SK-N-SH treated with all-trans-retinoic acid at 6 μM for 48 hours (cell line): ENCODE measurements at regions not wholly inside any gene's neighbourhood (a gene's known extent, or its start where the extent isn't known, plus 50 kb on each side); places are given as distances from the start of the nearest gene placed in this dataset.

ENCODE experiments used
- ARNTL ChIP-seq: fragments of 450-650 bp; formaldehyde crosslinking; IDR thresholded peaks from 2 replicates; pipeline ENCODE4 v1.5.0; 2020; ENCODE audit warnings: low read depth, mild to moderate bottlenecking, moderate library complexity, borderline replicate concordance
- BACH2 ChIP-seq: fragments of 250-450 bp; sonication (Bioruptor Pico); IDR thresholded peaks from 2 replicates; pipeline ENCODE4 v1.9.0; 2021; ENCODE audit warnings: mild to moderate bottlenecking, borderline replicate concordance
- CREB5 ChIP-seq: fragments of 250-450 bp; sonication (Bioruptor Pico); IDR thresholded peaks from 2 replicates; pipeline ENCODE4 v1.5.1; 2020; ENCODE audit warnings: low read depth, mild to moderate bottlenecking, moderate library complexity
- PATZ1 ChIP-seq: fragments of 250-450 bp; sonication (Bioruptor Pico); IDR thresholded peaks from 2 replicates; pipeline ENCODE4 v1.8.0; 2020; ENCODE audit warnings: mild to moderate bottlenecking, moderate library complexity, borderline replicate concordance
- PPARA ChIP-seq: fragments of 250-450 bp; sonication (Bioruptor Pico); IDR thresholded peaks from 2 replicates; pipeline ENCODE4 v1.5.0; 2020; ENCODE audit warnings: mild to moderate bottlenecking, borderline replicate concordance
- RARB ChIP-seq: fragments of 250-450 bp; sonication (Bioruptor Pico); IDR thresholded peaks from 2 replicates; pipeline ENCODE4 v1.8.0; 2021; ENCODE audit warnings: mild to moderate bottlenecking, moderate library complexity
- ZC3H10 ChIP-seq: fragments of 250-450 bp; sonication (Bioruptor Pico); IDR thresholded peaks from 2 replicates; pipeline ENCODE4 v1.5.1; 2021; ENCODE audit warnings: mild to moderate bottlenecking, moderate library complexity
- ZFP3 ChIP-seq: fragments of 250-450 bp; sonication (Bioruptor Pico); IDR thresholded peaks from 2 replicates; pipeline ENCODE4 v1.5.0; 2020; ENCODE audit warnings: mild to moderate bottlenecking, moderate library complexity
- ZFP30 ChIP-seq: fragments of 450-650 bp; formaldehyde crosslinking; IDR thresholded peaks from 2 replicates; pipeline ENCODE4 v1.5.0; 2022; ENCODE audit warnings: mild to moderate bottlenecking, moderate library complexity
- ZNF565 ChIP-seq: fragments of 450-650 bp; formaldehyde crosslinking; conservative IDR thresholded peaks from 2 replicates; pipeline ENCODE4 v1.5.0; 2020; ENCODE audit warnings: low read depth, mild to moderate bottlenecking, moderate library complexity
- ZNF8 ChIP-seq: fragments of 450-650 bp; formaldehyde crosslinking; IDR thresholded peaks from 2 replicates; pipeline ENCODE4 v1.5.0; 2020; ENCODE audit warnings: mild to moderate bottlenecking, moderate library complexity

GRCh38 chr14:82080370-82080769, 546.7 kb upstream of the SEL1L start:
- TF ChIP-seq ZC3H10 (CRISPR knock-in tag), result no peak
- TF ChIP-seq ARNTL (CRISPR knock-in tag), result no peak
- no peak for TF ChIP-seq ZNF8 (CRISPR knock-in tag)
- no peak for TF ChIP-seq RARB (CRISPR knock-in tag)
- no peak for TF ChIP-seq BACH2 (CRISPR knock-in tag)
- TF ChIP-seq PPARA (CRISPR knock-in tag), result no peak
- no peak for TF ChIP-seq ZNF565 (CRISPR knock-in tag)
- no peak for TF ChIP-seq PATZ1
- TF ChIP-seq CREB5 (CRISPR knock-in tag), result no peak
- no peak for TF ChIP-seq ZFP3 (CRISPR knock-in tag)
- no peak for TF ChIP-seq ZFP30
